Nucleus accumbens (tissue), 56 donors: ENCODE measurements at regions not wholly inside any gene's neighbourhood (a gene's known extent, or its start where the extent isn't known, plus 50 kb on each side); places are given as distances from the start of the nearest gene placed in this dataset.
"Not testable (repeated sequence)": the region's sequence is repeated elsewhere in the genome, so short reads cannot be mapped to it uniquely, and the experiment has no call there.

Source experiments
- DNase-seq, 56 donors: peaks; one replicate each; lab custom pipeline; 2025; lab: John Stamatoyannopoulos, UW

DNA sequence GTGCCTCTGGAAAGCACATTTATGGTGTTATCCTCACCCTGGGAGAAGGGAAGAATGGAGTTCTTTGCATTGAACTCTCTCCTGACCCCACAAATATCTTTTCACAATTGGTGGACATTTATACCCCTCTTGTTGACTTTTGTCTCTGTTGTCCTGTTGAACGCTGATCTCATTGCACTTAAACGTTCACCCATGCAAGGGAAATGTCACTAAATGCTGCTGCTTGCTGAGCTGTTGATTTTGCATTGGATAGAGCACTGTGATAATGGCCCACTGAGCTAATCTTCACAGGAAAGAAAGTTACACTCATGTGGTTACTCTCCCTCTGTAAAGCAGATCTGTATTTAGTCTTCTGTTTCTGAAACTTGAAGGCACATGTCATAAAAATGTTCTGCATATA, 133.4 kb downstream of the FZD1 start:
- DNase-seq, result no peak

DNA sequence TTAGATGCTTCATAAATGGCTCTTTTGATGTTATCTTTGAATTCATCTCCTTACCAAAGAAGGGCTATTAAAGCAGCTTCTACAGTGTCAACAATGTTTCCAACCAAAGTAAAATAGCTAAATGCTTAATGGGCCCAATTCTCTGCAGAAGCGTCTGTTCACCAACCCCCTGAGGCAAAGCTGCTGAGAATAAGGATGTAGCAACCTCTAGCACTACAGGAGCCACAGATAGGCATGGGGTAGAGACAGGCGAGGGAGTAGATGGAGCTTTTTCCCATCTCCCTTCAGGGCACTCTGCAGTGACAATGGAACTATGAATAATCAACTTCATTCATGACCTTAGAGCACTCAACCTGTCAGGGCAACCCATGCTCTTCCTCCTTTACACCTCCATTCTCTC, 134.1 kb downstream of the FZD1 start:
- no peak for DNase-seq

DNA sequence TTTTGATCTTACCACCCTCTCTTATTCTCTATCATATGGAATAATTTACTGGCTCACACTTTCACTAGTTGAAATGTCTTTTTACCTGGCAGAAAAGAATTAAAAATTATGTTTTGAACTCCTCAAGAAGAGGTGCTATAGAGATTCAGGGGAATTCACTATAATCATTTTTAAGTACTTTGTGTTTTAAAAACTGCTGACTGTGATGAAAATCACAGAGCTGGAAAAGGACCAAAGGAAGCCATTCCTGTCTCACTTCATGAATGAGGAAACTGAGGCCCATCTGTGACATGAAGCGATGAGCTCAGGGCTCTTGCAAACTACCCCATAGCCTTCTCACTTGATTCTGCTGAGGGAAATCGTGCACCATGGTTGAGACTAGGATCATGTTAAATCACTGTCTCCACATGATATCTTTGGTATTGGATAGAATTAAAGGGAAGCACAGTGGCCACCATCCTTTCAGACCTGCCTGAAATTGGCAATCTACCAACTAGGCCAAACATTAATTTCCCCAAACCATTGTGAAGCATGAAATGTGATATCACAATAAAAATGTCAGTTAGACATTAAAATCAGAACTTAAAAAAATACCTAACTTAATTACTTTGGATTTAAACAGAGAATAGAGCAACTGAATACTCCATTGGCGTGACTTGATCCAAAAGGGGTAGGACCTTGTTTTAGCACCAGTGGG, 141.0 kb downstream of the FZD1 start:
- no peak for DNase-seq

DNA sequence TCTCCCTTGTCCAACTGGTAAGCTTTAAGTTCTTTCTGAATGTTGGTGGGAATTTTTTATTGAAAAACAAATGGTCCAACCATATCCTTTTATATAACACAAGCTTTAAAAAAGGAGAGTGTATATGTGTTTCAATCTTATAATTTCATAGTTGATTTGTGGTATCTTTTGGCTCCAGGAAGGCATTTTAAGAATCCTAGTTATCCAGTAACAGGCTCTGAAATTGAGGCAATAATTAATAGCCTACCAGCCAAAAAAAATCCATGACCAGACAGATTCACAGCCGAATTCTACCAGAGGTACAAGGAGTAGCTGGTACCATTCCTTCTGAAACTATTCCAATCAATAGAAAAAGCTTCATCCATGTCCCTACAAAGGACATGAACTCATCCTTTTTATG, 141.6 kb downstream of the FZD1 start:
- DNase-seq, result not testable (repeated sequence)

DNA sequence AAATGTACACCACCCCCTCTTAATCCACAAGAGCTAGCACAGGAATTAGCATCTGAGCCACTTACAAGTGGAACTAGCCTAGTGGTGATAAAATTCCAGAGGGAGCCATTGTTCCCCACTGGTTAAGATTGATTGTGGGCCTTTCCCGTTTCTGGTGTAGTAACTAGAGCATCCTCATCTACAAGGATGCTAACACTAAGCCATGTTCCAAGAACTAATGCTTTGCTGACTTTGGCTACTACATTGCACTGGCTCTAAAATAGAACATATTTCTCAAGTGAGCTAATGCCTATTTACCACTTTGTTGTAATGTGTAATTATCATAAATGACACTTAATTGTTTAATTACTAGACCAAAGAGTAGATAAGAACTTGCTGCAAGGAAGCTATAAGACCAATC, 143.7 kb downstream of the FZD1 start:
- DNase-seq, result no peak

DNA sequence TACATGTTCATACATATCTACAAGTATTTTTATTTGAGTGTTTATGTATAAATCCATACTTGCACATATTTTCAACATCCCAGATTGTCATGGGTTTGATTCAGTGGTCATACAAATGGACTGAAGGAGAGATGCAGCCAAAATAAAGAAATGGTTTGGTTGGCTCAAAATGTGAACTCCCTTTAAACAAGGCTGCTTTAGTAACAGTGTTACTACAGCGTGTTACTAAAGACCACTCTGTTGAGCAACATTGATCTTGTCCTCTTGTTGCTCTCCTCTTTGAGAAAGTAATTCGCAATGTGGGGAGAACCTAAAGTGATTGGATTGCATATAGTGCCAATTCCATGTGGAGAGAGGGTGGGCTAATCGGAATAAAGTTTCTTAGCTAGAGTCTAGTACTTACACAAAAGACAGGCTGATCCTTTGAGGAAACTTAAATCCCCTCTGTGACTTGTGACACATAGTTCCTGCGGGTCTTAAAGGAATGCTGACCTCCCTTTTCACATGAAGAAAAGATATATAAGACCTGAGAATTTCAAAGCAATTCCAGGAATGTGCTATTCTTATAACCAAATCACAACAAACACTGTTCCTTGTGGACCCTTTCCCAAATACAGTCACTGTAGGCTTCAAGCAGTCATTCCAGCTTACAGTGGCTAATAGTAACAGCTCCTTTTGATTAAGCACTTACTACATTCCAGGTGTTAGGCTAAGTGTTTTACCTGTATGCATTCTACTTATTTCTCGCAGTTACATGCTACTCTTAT, 144.3 kb downstream of the FZD1 start:
- DNase-seq, result no peak

DNA sequence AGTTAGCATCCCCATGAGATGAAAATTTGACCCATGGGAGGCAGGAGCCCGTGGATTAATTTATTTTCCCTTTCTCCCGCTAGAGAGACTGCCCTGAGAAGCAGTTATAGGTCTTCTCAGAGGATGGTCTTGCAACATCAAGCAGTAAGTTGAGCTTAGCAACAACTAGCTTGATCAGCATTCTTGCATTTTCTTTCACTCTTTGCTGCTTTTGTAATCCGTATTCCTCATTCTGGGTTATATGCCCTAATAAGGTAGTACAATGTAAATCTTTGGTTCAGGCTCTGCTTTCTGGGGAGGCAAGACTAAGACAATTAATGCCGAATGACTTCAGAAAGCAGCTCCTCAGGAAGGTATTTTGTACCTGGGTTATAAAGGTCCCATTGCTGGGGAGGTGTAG, 146.8 kb downstream of the FZD1 start:
- DNase-seq, result no peak

DNA sequence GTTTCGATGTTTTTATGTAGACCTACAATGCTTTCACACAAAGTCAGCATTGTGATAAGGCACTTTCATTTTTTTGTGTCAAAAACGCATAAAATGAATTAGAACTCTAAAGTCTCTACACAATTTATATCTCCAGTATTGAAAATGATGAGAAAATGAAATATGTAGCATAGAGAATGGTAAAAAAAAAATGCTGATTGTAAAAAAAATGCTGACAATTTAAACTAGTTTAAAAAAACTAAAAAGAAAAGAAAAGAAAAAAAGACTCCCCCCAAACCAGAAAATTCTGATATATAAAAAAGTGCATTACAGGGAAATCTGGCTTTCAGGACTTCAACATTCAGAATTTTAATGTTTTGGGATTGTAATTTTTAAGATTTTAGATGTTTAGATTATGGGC, 148.1 kb downstream of the FZD1 start:
- no peak for DNase-seq

DNA sequence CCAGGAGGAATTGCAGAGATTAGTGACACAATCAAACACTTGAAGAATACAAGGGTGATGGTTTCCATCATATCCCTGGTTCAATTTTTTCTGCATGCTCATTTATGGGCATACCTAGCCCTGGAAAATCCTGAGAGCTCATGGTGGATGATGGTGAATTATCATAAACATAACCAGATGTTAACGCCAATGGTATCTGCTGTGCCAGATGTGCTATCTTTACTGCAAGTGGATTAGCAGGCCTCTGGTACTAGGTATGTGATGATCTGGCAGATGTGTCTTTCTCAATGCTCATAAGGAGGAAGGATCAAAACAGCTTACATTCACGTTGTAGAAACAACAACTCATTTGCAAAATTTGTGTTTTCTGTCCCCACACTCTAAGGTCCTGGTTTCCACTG, 150.5 kb downstream of the FZD1 start:
- no peak for DNase-seq

DNA sequence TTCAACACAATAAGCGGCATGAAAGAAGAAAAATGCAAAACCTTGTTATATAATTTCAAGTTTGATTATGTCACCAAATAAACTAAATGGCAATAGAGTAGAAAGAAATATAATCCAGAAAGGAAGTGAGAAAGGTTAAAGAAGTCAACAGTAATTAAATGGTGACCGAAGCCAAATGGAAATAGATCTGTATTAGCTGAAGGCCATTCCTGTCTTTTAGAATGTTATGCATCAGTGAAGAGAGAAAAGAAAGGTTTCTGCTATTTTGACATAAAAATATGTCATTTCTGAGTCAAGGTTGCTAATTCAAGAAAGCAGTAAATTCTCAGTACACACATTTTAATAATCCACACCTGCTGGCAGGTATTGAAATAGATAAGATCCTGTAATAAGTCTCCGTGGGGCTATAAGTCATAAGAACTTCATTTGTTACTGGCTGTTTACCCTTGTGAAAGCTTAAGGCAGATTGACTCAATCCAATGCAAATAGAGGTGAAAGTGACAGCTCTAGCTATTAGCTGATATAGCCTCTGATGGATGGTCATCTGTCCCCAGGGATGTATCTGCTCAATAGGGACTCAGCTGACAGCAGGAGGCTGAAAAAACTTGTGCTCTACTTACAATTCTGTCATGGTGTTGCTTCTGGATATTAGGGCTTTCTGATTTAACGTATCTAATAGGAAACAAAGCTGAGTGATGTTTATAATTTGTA, 152.1 kb downstream of the FZD1 start:
- no peak for DNase-seq

DNA sequence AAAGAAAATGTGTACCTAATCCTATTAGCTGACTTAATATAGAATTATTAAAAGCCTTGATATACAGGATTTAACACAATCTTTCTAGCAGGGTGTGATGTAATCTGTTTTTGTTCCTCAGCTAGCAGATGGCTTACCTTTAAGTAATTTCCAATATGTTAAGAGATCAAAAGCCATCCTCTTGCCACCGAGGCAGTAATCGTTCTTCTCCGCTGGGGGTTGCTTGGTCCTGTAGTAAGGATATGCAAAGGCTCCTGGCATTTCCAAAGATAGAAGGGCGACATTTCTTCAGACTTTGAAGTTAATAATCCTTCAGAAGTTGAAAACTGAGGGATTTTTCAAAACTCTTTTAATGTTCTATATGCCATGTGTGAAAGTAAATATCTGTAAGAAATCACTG, 156.4 kb downstream of the FZD1 start:
- DNase-seq, result no peak

DNA sequence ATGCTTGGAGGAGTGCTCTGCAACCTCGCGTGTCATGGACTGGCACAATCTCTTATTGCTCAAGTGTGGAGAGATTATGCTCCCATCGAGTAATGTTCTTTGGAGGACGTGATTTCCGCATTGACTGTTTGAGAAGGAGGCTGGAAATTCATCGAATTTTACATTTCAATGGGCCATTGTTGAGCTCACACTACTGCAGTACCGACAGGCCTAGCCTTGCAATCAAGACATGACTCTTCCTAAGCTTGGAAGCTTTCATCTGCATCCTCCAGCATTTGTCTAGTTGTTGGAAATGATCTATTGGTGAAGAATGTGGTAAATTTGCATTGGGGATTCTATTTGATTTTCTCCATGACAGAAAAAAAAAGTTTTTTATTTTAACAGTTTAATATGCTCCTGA, 156.8 kb downstream of the FZD1 start:
- no peak for DNase-seq

DNA sequence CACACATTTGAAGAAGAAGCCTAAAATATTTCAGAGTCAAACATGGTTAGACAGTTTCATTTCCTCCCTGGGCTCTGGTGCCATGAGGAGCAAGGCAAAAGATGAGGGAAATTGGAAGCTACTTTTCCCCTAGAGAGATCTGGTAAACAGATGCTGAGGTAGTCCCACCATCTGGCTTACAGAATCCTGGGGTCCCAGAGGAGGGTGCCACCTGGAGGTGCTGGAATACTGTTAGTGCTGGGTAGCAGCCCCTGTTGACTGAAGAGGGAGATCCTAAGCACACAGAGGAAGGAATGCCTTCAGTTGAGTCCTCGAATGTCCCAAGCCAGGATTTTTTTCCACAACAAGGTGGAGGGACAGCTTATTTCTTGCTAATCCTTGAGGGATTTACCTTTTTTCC, 160.1 kb downstream of the FZD1 start:
- DNase-seq, result no peak

DNA sequence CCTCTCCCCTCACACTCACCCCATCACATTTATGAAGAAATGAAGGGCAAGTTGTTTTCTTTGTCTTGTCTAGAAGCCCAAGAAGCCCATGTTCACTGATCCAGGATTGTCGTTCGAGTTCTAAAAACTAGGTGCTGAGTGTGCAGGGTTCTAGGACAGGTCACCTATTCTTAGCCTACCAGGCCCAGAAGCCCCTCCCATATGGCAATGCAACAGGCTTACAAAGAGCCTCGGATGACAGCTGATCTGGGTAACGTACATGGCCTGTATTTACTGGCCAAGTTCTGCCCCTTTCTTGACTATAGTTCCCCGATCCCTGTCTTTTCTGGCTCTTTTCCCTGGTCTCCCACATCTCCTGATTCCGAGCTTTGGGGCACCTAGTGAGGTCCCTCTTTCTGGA, 160.9 kb downstream of the FZD1 start:
- DNase-seq, result no peak

DNA sequence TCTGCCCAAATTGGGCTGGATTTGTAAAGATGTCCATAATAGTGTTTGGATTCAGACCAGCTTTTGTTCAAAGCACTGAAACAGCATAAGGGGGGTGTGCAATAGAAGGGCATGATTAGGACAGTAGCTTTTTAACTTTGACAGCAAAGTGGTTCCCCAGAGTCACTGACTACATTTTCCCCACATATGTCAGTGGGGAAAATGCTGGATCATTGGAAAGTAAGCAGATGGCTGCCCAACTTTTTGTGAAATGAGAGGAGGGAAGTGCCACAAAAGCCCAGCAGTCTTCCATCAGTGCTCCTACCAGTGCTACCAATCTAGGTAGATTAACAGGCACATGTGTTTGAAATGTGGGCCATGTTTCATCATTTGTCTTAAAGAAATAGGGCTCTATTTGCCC, 162.8 kb downstream of the FZD1 start:
- DNase-seq, result no peak

DNA sequence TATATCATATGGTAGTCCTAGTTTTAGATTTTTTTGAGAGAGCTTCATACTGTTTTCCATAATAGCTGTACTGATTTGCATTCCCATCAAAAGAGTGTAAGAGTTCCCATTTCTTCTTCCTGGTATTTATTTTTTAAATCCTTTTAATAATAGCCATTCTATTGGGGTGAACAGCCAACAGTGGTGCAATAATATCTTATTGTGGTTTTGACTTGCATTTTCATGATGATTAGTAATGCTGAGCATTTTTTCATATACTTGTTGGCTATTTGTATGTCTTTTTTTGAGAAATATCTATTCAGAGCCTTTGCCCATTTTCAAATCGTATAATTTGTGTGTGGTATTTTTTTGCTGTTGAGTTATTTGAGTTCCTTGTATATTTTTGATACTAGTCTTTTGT, 167.4 kb downstream of the FZD1 start:
- DNase-seq, result no peak

DNA sequence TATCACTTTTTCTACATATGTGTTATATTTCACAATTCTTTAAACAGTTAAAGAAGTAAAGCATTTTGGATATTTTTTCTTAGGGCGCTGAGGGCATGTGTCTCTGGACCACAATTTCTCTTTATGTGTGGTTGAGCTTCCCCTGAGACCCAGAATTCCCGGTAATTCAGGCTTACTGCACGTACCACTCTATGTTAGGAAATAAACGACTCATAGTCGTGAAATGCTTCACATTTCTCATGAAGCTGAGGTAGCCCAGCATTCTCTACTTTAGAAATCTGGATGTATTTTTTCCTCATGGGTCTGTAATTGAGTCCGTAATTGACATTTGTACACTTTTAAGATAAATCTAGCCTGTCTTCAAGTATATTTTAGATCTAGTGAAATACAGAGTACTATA, 170.6 kb downstream of the FZD1 start:
- no peak for DNase-seq

DNA sequence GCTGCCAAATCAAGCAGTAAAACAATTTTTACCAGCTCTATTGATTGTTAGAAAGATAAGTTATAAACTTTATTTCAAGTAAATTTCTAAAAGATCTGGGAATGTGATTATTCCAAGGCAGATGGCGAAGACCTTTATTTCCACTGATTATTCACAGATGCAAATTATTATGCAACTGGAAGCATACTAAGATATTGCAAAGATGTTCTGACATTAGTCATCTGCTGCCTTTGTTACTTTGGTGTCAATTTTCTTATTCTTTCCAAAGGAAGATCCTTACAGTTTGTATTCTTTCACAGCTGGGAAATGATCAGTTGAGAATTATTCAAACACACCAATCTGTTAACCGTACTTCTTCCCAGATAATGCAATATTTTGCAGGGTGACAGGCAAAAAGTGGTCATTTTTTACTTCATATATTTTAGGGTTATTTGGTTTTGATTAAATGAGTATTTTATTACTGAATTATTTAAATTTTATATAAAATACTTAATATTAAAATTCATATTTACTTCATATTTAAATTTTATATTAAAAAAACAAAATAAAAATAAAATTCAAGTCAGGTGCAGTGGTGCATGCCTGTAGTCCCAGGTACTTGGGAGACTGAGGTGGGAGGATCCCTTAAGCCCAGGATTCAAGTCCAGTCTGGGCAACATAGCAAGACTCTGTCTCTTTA, 171.3 kb downstream of the FZD1 start:
- no peak for DNase-seq

DNA sequence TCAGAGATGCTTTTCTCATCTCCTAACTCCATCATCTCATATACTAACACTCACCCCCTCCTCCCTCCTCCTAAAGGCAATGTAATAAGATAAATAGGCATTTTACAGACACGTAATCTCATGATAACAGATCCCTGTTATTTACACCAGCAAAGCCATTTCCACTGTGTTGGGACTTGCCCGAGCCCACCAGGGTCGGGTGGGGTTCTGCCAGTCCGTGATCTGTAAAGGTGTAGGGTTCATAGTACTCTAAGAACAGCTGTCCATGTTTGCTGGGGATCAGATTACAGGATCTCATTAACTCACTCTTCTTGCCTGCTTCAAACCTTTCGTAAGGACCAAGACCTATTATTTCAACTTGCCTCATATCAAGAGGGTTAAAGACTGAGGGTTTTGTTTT, 172.4 kb downstream of the FZD1 start:
- no peak for DNase-seq

DNA sequence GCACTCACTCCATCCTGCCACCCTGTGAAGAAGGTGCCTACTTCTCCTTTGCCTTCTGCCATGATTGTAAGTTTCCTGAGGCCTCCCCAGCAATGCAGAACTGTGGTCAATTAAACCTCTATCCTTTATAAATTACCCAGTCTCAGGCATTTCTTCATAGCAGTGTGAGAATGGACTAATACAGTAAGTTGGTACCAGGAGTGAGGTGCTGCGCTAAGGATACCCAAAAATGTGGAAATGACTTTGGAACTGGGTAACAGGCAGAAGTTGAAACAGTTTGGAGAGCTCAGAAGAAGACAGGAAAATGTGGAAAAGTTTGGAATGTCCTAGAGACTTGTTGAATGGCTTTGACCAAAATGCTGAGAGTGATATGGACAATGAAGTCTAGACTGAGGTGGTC, 176.0 kb downstream of the FZD1 start:
- not testable (repeated sequence) for DNase-seq

DNA sequence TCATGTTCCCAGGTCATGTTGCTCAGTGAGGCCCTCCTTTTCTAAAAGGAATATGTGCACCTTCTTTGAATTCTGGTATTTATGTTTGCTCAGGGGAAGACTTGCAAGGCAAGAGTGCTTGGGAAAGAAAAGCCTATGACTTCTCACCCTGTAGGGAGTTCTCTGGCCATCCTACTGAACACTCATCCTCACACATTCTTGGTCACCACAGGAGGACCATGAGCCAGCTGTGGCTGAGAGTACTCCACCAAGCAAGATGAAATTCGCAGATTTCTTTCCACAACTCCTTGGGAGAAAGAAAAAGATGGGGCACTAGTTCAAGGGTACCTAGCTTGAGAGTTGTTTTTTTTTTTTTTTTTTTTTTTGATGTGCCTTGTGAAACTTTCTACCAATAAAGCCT, 179.6 kb downstream of the FZD1 start:
- no peak for DNase-seq
